Activated T-cell treated with anti-CD3 and anti-CD28 coated beads, Interleukin-2, amount 50 U/mL, for 48 hours (primary cell): ENCODE measurements at regions not wholly inside any gene's neighbourhood (a gene's known extent, or its start where the extent isn't known, plus 50 kb on each side); places are given as distances from the start of the nearest gene placed in this dataset.
"Not testable (repeated sequence)": the region's sequence is repeated elsewhere in the genome, so short reads cannot be mapped to it uniquely, and the experiment has no call there.

Source experiments
- DNase-seq, 2 experiments: peaks; one replicate each; pipeline ENCODE4 v3.0.0-alpha.2; 2020

GRCh38 chr20:33908336-33908735, 85.4 kb upstream of the RALY start:
- DNase-seq: no peak

- DNase-seq: no peak
These were observed 84.8 kb upstream of the RALY start for GRCh38 chr20:33908868-33909267.

- no peak for DNase-seq
These were observed 84.3 kb upstream of the RALY start for GRCh38 chr20:33909331-33909921.

GRCh38 chr20:33910056-33910455, 83.7 kb upstream of the RALY start:
- DNase-seq: no peak

GRCh38 chr20:33910529-33911327, 83.0 kb upstream of the RALY start:
- no peak for DNase-seq

GRCh38 chr20:33914919-33915318, 78.8 kb upstream of the RALY start:
- DNase-seq: peak; percentile 34 to 46

- DNase-seq: peak; percentile 74 to 75
These were observed 77.9 kb upstream of the RALY start for GRCh38 chr20:33915726-33916331.

GRCh38 chr20:33916768-33917167, 76.9 kb upstream of the RALY start:
- no peak for DNase-seq

GRCh38 chr20:33917831-33918525, 75.7 kb upstream of the RALY start:
- DNase-seq: no peak

GRCh38 chr20:33918662-33919061, 75.0 kb upstream of the RALY start:
- no peak for DNase-seq

- DNase-seq: no peak
These were observed 74.1 kb upstream of the RALY start for GRCh38 chr20:33919653-33920052.

GRCh38 chr20:33922224-33922623, 71.5 kb upstream of the RALY start:
- no peak for DNase-seq

- DNase-seq: no peak
These were observed 70.0 kb upstream of the RALY start for GRCh38 chr20:33923740-33924139.

GRCh38 chr20:33925867-33926266, 67.8 kb upstream of the RALY start:
- no peak for DNase-seq

GRCh38 chr20:33926425-33926824, 67.3 kb upstream of the RALY start:
- no peak for DNase-seq

GRCh38 chr20:33927724-33928123, 66.0 kb upstream of the RALY start:
- no peak for DNase-seq

GRCh38 chr20:33929917-33930316, 63.8 kb upstream of the RALY start:
- no peak for DNase-seq

- peak; percentile 69 to 72 for DNase-seq
These were observed 60.2 kb upstream of the RALY start for GRCh38 chr20:33933469-33933909.

GRCh38 chr20:33936656-33937055, 57.1 kb upstream of the RALY start:
- DNase-seq: no peak

- DNase-seq: not testable (repeated sequence)
These were observed 54.7 kb upstream of the RALY start for GRCh38 chr20:33939031-33939430.

GRCh38 chr20:33940666-33941065, 53.0 kb upstream of the RALY start:
- DNase-seq: no peak
